RPMI8226 (cell line): ENCODE measurements at regions not wholly inside any gene's neighbourhood (a gene's known extent, or its start where the extent isn't known, plus 50 kb on each side); places are given as distances from the start of the nearest gene placed in this dataset.

ENCODE experiments used
- DNase-seq: peaks from one replicate; pipeline ENCODE4 v3.0.0-alpha.2; 2015

GRCh38 chr15:66615846-66616245 is 50.0 kb upstream of the LCTL start:
- no peak for DNase-seq

- no peak for DNase-seq
Observed at GRCh38 chr15:66617137-66618090, 51.6 kb upstream of the LCTL start.

GRCh38 chr15:66619152-66619903 is 53.5 kb upstream of the LCTL start:
- peak; percentile 77 for DNase-seq

GRCh38 chr15:66620341-66620740 is 54.5 kb upstream of the LCTL start:
- no peak for DNase-seq

GRCh38 chr15:66620744-66621344 is 55.0 kb upstream of the LCTL start:
- DNase-seq: no peak

GRCh38 chr15:66621491-66622467 is 56.0 kb upstream of the LCTL start:
- no peak for DNase-seq

- no peak for DNase-seq
Observed at GRCh38 chr15:66622591-66623022, 56.8 kb upstream of the LCTL start.

- no peak for DNase-seq
Observed at GRCh38 chr15:66623801-66624453, 58.1 kb upstream of the LCTL start.

- no peak for DNase-seq
Observed at GRCh38 chr15:66625531-66625930, 59.7 kb upstream of the LCTL start.

- DNase-seq: no peak
Observed at GRCh38 chr15:66625974-66626373, 60.2 kb upstream of the LCTL start.

GRCh38 chr15:66628976-66629723 is 63.4 kb upstream of the LCTL start:
- DNase-seq: no peak

- no peak for DNase-seq
Observed at GRCh38 chr15:66629817-66630576, 64.2 kb upstream of the LCTL start.

GRCh38 chr15:66630801-66631351 is 65.1 kb upstream of the LCTL start:
- no peak for DNase-seq

GRCh38 chr15:66631616-66632263 is 65.9 kb upstream of the LCTL start:
- no peak for DNase-seq

- no peak for DNase-seq
Observed at GRCh38 chr15:66633041-66633937, 67.5 kb upstream of the LCTL start.

GRCh38 chr15:66633938-66634250 is 68.1 kb upstream of the LCTL start:
- no peak for DNase-seq

- DNase-seq: no peak
Observed at GRCh38 chr15:66634540-66634939, 67.5 kb upstream of the SMAD6 start.

GRCh38 chr15:66635006-66635405 is 67.0 kb upstream of the SMAD6 start:
- no peak for DNase-seq
